ENCODE measurements at regions not wholly inside any gene's neighbourhood (a gene's known extent, or its start where the extent isn't known, plus 50 kb on each side); places are given as distances from the start of the nearest gene placed in this dataset.

DNA sequence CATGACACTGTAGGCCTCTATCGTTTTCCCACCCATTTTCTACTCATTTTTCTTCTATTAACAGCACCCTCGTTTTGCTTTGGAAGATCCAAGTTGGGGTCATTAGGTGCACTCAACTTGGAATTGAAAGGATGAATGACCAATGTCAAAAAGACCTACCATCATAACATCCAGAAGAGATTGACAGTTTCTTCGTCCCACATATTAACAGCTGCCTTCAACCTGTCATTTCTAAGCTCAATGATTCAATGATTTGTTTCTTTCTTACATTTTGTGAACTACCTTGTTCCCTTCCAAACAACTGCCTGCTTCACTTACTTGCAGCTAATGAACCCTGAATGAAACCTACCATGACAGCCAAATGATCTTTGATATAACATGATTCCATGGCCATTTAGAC is 224.0 kb upstream of the KCNH7 start:
- TF ChIP-seq, protein P1, sequence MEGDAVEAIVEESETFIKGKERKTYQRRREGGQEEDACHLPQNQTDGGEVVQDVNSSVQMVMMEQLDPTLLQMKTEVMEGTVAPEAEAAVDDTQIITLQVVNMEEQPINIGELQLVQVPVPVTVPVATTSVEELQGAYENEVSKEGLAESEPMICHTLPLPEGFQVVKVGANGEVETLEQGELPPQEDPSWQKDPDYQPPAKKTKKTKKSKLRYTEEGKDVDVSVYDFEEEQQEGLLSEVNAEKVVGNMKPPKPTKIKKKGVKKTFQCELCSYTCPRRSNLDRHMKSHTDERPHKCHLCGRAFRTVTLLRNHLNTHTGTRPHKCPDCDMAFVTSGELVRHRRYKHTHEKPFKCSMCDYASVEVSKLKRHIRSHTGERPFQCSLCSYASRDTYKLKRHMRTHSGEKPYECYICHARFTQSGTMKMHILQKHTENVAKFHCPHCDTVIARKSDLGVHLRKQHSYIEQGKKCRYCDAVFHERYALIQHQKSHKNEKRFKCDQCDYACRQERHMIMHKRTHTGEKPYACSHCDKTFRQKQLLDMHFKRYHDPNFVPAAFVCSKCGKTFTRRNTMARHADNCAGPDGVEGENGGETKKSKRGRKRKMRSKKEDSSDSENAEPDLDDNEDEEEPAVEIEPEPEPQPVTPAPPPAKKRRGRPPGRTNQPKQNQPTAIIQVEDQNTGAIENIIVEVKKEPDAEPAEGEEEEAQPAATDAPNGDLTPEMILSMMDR (IDR thresholded peaks at IDR 0.05; ENCODE audit: unreplicated experiment), result no peak
- peaks cover 3% of the 10 kb centered on the region for H3K27me3 Mint-ChIP-seq (ENCODE audit: unreplicated experiment)

DNA sequence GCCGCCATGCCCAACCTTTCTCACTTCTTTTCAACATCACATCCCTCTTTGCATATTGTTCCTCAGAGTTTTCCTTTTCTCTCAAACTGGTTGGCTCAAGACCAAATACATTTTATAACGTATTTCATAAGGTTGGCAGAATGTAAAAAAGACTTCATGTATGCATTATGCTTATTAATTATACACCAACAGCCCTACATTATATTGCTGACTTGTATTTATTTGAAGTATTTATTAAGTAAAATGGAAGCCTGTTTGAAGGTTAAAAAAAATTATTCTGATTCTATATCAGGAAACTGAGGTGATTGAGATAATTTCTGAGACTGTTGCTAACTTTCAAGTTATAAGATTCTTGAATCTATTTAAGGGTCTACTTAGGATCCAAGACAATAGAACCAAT is 208.0 kb upstream of the KCNH7 start:
- Mint-ChIP-seq H3K9me3 (ENCODE audit: unreplicated experiment) (no peaks in the 10 kb centered on the region), H3K4me1 (ENCODE audit: unreplicated experiment) (no peaks in the 10 kb centered on the region)
- TF ChIP-seq, protein P1 (IDR thresholded peaks at IDR 0.05; ENCODE audit: unreplicated experiment), result no peak

More for the DNA sequence above, 224.0 kb upstream of the KCNH7 start:
- no peaks in the 10 kb centered on the region for H3K36me3 Mint-ChIP-seq (ENCODE audit: low read depth, unreplicated experiment)
- H3K4me1 Mint-ChIP-seq (ENCODE audit: unreplicated experiment), result no peaks in the 10 kb centered on the region
- H3K27ac Mint-ChIP-seq (ENCODE audit: unreplicated experiment), result no peak overlapping the region
- DNase-seq (ENCODE audit: low spot score), result no peak
- no peak overlapping the region for H3K4me3 Mint-ChIP-seq (ENCODE audit: unreplicated experiment)
- H3K9me3 Mint-ChIP-seq (ENCODE audit: unreplicated experiment), result no peaks in the 10 kb centered on the region

DNA sequence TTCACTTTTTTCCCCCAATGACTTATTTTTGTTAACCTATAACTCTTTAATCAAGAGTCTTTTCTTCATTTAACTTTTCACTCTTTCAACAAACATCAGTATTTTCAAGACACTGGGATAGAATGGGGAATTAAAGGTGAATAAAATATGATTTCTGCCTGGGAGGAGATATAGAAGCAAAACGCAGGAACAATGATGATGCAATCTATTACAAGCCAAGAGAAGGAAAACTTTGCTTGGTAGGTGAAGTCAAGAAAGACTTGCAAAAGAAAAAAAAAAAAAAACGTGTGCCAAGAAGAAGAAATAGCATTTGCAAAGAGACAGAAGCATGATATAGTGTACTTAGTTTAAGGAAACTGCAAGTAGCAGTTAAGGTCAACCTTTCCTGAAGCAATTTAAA is 207.3 kb upstream of the KCNH7 start:
- no peak overlapping the region for H3K27ac Mint-ChIP-seq (ENCODE audit: unreplicated experiment)

More for the DNA sequence above, 208.0 kb upstream of the KCNH7 start:
- no peaks in the 10 kb centered on the region for H3K36me3 Mint-ChIP-seq (ENCODE audit: low read depth, unreplicated experiment)
- H3K4me3 Mint-ChIP-seq (ENCODE audit: unreplicated experiment), result no peak overlapping the region
- H3K27me3 Mint-ChIP-seq (ENCODE audit: unreplicated experiment), result no peaks in the 10 kb centered on the region
- DNase-seq (ENCODE audit: low spot score), result no peak
- no peak overlapping the region for H3K27ac Mint-ChIP-seq (ENCODE audit: unreplicated experiment)

DNA sequence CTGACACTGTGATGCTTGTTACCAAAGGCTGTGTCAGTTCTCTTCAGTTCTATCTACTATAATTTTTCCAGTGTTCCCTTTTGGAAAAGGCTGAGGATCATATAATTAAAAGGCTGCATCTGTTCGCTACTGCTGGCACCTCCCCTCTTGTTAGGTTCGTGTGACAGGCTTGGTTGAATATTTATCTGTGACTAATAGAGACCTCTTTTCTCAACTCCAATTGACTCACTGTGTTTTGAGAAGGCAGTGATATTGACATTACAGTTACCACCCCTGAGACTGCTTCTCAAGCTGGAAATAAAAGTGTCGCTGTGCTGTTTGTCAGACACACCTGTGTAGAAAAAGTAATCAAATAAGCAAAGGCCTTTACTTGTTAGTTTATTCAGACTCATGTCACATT is 205.5 kb upstream of the KCNH7 start:
- no peak overlapping the region for H3K27ac Mint-ChIP-seq (ENCODE audit: unreplicated experiment)

More for the DNA sequence above, 207.3 kb upstream of the KCNH7 start:
- DNase-seq (ENCODE audit: low spot score), result no peak
- H3K36me3 Mint-ChIP-seq (ENCODE audit: low read depth, unreplicated experiment), result no peaks in the 10 kb centered on the region
- no peak overlapping the region for H3K4me3 Mint-ChIP-seq (ENCODE audit: unreplicated experiment)
- H3K27me3 Mint-ChIP-seq (ENCODE audit: unreplicated experiment), result no peaks in the 10 kb centered on the region
- H3K9me3 Mint-ChIP-seq (ENCODE audit: unreplicated experiment), result no peaks in the 10 kb centered on the region
- no peaks in the 10 kb centered on the region for H3K4me1 Mint-ChIP-seq (ENCODE audit: unreplicated experiment)
- TF ChIP-seq, protein P1 (IDR thresholded peaks at IDR 0.05; ENCODE audit: unreplicated experiment), result no peak

DNA sequence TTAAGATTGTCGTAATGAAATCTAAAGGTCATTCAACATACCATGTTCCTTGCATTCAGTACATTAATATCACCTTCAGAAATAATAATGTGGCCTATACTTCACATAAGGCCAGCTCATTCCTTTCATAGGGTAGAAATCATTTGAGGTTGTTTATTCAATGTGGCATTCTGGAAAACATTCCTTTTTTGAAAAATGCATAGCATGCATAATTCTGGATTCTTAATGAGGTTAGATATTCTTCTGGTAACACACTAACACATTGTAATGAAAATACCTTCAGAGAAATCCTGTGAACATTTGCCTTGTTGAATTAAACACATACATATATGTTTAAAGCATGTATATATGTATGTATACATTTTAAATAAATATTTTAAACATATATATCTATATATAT is 204.6 kb upstream of the KCNH7 start:
- no peak overlapping the region for H3K4me3 Mint-ChIP-seq (ENCODE audit: unreplicated experiment)
- no peak for DNase-seq (ENCODE audit: low spot score)
- H3K27ac Mint-ChIP-seq (ENCODE audit: unreplicated experiment), result no peak overlapping the region
- TF ChIP-seq, protein P1 (IDR thresholded peaks at IDR 0.05; ENCODE audit: unreplicated experiment), result no peak
- no peaks in the 10 kb centered on the region for H3K9me3 Mint-ChIP-seq (ENCODE audit: unreplicated experiment)
- H3K36me3 Mint-ChIP-seq (ENCODE audit: low read depth, unreplicated experiment), result no peaks in the 10 kb centered on the region
- no peaks in the 10 kb centered on the region for H3K27me3 Mint-ChIP-seq (ENCODE audit: unreplicated experiment)
- H3K4me1 Mint-ChIP-seq (ENCODE audit: unreplicated experiment), result no peaks in the 10 kb centered on the region

More for the DNA sequence above, 205.5 kb upstream of the KCNH7 start:
- Mint-ChIP-seq H3K4me3 (ENCODE audit: unreplicated experiment) (no peak overlapping the region), H3K36me3 (ENCODE audit: low read depth, unreplicated experiment) (no peaks in the 10 kb centered on the region), H3K27me3 (ENCODE audit: unreplicated experiment) (no peaks in the 10 kb centered on the region), H3K9me3 (ENCODE audit: unreplicated experiment) (no peaks in the 10 kb centered on the region), H3K4me1 (ENCODE audit: unreplicated experiment) (no peaks in the 10 kb centered on the region)
- DNase-seq (ENCODE audit: low spot score), result no peak
- TF ChIP-seq, protein P1 (IDR thresholded peaks at IDR 0.05; ENCODE audit: unreplicated experiment), result no peak
